Lower lobe of right lung (tissue), 2 donors: ENCODE measurements at regions not wholly inside any gene's neighbourhood (a gene's known extent, or its start where the extent isn't known, plus 50 kb on each side); places are given as distances from the start of the nearest gene placed in this dataset.

Experiments used
- ATAC-seq, 2 donors: fragments of 200-7000 bp; cut with Tn5 transposase; one replicate each; pipeline ENCODE4 v1.9.1; 2020 to 2022; ENCODE audit warnings: mild to moderate bottlenecking in 2 of 2, moderate library complexity in 2 of 2
- DNase-seq: peaks from one replicate; pipeline ENCODE4 v3.0.0-alpha.2; 2020
- H3K27ac ChIP-seq: fragments of 200-600 bp; one replicate; pipeline ENCODE4 v1.8.0; 2022
- H3K27me3 ChIP-seq: fragments of 200-600 bp; one replicate; pipeline ENCODE4 v1.8.0; 2022; ENCODE audit warnings: low read depth
- H3K36me3 ChIP-seq: fragments of 200-600 bp; one replicate; pipeline ENCODE4 v1.8.0; 2022; ENCODE audit warnings: mild to moderate bottlenecking
- H3K4me1 ChIP-seq: fragments of 200-600 bp; one replicate; pipeline ENCODE4 v1.8.0; 2022
- H3K4me3 ChIP-seq: fragments of 200-600 bp; one replicate; pipeline ENCODE4 v1.8.0; 2022; ENCODE audit warnings: mild to moderate bottlenecking
- H3K9me3 ChIP-seq: fragments of 200-600 bp; one replicate; pipeline ENCODE4 v1.8.0; 2022
- intact Hi-C: fragments of 100-400 bp; cut with DNase I; formaldehyde crosslinking; loops from one replicate; pipeline ENCODE4 v1.11.0; 2022
- TF ChIP-seq, protein P1 (sequence below): fragments of 200-600 bp; IDR thresholded peaks from one replicate; pipeline ENCODE4 v1.8.0; 2022; ENCODE audit warnings: antibody characterized with exemption, mild to moderate bottlenecking
- donor health status: DM: no; HTN: yes; CAD: no; lungs with severe emphysema.

DNA sequence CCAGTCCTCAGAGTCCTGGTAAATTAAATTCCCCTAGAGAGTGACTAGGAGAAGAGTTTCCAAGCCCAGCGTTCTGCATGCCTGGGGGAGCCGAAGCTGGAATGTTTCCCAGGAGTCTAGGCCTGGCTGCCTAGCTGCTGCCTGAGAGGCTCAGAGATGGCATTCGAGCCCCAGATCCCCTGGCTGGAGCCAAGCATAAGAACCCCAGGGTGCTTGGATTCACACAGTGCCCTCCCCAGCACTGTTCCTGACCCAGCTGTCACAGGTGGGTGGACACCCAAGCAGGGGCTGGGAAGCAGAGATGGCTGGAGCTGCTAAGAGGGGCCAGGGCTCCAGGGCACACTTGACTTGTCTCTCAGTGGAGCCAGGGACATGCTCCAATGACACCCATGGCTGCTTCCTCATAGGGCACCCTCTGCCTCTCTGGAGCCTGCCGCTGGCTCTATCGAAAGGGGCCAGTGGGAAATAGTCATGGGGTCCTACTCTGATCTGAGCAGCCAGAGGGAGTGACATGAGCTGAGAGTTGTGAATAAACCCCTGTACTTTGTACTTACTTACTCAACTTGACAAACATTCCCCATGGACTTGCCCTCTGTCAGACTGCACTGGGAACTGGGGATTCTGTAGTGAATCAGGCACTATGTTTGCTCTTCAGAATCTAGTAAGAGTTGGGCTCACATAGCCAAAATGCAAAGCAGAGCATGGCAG lies 62.6 kb upstream of the XPA start:
- no peak overlapping the region for H3K27ac ChIP-seq
- no peak for DNase-seq
- H3K4me1 ChIP-seq, result no peaks in the 10 kb centered on the region
- H3K36me3 ChIP-seq, result no peaks in the 10 kb centered on the region
- H3K27me3 ChIP-seq, result peaks cover 17% of the 10 kb centered on the region
- no peak for ATAC-seq
- no peak overlapping the region for H3K4me3 ChIP-seq
- intact Hi-C loops, result no loop called here
- TF ChIP-seq, protein P1, sequence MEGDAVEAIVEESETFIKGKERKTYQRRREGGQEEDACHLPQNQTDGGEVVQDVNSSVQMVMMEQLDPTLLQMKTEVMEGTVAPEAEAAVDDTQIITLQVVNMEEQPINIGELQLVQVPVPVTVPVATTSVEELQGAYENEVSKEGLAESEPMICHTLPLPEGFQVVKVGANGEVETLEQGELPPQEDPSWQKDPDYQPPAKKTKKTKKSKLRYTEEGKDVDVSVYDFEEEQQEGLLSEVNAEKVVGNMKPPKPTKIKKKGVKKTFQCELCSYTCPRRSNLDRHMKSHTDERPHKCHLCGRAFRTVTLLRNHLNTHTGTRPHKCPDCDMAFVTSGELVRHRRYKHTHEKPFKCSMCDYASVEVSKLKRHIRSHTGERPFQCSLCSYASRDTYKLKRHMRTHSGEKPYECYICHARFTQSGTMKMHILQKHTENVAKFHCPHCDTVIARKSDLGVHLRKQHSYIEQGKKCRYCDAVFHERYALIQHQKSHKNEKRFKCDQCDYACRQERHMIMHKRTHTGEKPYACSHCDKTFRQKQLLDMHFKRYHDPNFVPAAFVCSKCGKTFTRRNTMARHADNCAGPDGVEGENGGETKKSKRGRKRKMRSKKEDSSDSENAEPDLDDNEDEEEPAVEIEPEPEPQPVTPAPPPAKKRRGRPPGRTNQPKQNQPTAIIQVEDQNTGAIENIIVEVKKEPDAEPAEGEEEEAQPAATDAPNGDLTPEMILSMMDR, result no peak
- no peaks in the 10 kb centered on the region for H3K9me3 ChIP-seq

DNA sequence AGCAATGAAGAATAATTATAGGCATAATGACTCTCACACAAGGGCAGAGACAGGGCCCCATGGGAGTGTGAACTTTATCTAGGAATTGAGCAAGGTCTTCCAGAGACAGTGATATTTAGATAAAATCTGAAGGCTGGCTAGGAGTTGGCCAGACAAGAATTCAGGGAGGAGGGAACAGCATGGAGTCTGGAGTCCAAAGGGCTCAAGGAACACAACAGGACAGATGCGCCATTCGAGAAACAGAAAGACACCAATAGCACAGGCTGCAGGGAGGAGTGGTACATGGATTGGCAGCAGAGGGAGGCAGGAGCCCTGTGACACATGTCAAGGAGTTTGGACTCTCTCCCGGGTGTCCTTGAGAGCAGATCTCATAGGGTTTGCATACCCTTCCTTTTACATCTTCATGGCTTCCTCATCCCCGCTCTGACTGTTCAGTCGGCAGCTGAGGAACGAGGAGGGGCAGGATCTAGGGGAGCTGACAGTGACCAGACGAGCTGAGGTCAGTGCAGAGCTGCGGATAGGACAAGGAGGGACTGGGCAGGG lies 64.0 kb upstream of the XPA start:
- Histone ChIP-seq H3K4me1 (no peaks in the 10 kb centered on the region), H3K9me3 (no peaks in the 10 kb centered on the region), H3K27ac (no peak overlapping the region), H3K36me3 (no peaks in the 10 kb centered on the region), H3K27me3 (peaks cover 17% of the 10 kb centered on the region), H3K4me3 (no peak overlapping the region)
- TF ChIP-seq, protein P1, result no peak
- intact Hi-C loops, result no loop called here
- DNase-seq (no peak), ATAC-seq (no peak)

DNA sequence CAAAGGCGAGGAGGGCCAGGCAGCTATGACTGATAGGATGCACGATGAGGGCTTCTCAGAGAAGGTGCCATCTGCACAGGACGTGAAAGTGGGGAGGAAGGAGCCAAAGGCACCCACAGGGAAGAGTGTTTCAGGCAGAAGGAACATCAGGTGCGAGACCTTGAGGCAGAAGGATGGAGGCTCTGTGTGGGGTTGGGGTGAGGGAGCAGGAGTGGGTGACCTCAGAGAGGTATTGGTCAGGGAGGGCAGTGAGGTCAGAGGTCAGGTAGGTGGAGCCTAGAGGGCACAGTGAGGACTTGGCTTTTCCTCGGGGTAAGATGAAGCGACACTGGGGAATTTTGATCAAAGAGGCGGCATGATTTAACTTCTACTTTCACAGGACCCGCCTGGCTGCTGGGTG lies 64.7 kb upstream of the XPA start:
- peaks cover 17% of the 10 kb centered on the region for H3K27me3 ChIP-seq
- no peak for DNase-seq
- intact Hi-C loops, result no loop called here
- no peak for ATAC-seq
- no peaks in the 10 kb centered on the region for H3K36me3 ChIP-seq
- H3K4me1 ChIP-seq, result no peaks in the 10 kb centered on the region
- H3K4me3 ChIP-seq, result no peak overlapping the region
- no peaks in the 10 kb centered on the region for H3K9me3 ChIP-seq
- H3K27ac ChIP-seq, result no peak overlapping the region
- TF ChIP-seq, protein P1, result no peak

DNA sequence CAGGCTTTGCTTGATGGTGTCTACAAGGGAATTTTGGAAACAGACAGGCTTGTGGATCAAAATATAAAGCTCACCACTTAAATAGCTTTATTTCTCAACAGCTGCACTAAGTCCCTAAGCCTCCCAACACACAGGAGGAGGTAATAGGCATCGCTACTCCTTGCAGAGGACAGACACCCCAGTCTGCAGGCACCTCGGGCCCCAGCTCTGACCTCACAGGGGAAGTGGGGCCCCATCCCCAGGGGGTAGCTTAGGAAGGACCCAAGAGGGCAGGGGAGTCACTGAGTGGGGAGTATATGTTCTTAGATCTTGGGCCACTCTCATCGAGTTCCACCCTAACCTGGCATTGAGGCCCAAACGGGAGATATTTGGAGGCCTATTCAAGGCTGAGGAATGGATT lies 66.7 kb upstream of the XPA start:
- Histone ChIP-seq H3K4me3 (no peak overlapping the region), H3K36me3 (no peaks in the 10 kb centered on the region), H3K9me3 (no peaks in the 10 kb centered on the region), H3K4me1 (no peaks in the 10 kb centered on the region), H3K27me3 (peaks cover 10% of the 10 kb centered on the region), H3K27ac (no peak overlapping the region)
- DNase-seq (no peak), ATAC-seq (no peak)
- intact Hi-C loops, result no loop called here
- TF ChIP-seq, protein P1, result no peak

DNA sequence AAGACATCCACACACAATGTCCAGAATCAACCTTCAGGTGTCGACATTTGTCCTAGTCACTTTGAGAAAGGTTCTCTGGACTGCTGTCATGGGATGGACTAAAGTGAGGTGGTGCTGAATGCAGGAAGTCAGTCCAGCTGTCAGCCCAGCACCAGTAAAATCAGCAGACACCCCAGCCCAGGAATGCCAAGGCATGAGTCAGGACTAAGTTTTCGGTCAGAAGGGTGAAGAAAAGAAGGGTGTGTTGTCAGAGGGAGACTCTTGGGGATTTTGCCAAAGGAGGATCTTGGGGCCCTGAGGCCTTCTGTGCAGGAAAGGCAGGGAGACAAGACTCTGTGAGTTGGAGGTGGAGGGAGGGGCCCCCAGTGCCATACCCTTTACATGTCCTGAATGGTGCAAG lies 69.0 kb upstream of the XPA start:
- no peak for DNase-seq
- intact Hi-C loops, result no loop called here

More for the DNA sequence above, 69.0 kb upstream of the XPA start:
- Histone ChIP-seq H3K27me3 (peaks cover 10% of the 10 kb centered on the region), H3K36me3 (no peaks in the 10 kb centered on the region), H3K4me3 (no peak overlapping the region), H3K27ac (no peak overlapping the region), H3K4me1 (no peaks in the 10 kb centered on the region), H3K9me3 (no peaks in the 10 kb centered on the region)
- TF ChIP-seq, protein P1, result no peak
- ATAC-seq, result no peak
